H1 (cell line): ENCODE measurements at regions not wholly inside any gene's neighbourhood (a gene's known extent, or its start where the extent isn't known, plus 50 kb on each side); places are given as distances from the start of the nearest gene placed in this dataset.

Experiments
- CTCF ChIA-PET: fragments of 300-600 bp; sonication (Branson Sonifier 250); formaldehyde crosslinking; loops from one replicate; lab custom pipeline; 2021; ENCODE audit not compliant: partially characterized antibody; lab: Charles Lee
- POLR2A ChIA-PET: fragments of 300-600 bp; sonication (Branson Sonifier 250); formaldehyde crosslinking; loops from one replicate; lab custom pipeline; 2021; ENCODE audit warnings: inconsistent platforms; ENCODE audit not compliant: partially characterized antibody; lab: Charles Lee
- DNase-seq, 2 experiments: peaks; one replicate each; pipeline versions ENCODE4 v3.0.0 to v3.0.0-alpha.2; 2010 to 2022; ENCODE audit warnings: low spot score in 2 of 2, low read depth in 1 of 2, mixed read lengths in 1 of 2
- FAIRE-seq: peaks from 2 replicates; lab custom pipeline; 2011; peaks lifted over from hg19 to GRCh38; lab: Jason Lieb, UNC
- H2AFZ ChIP-seq: 2 replicates; pipeline ENCODE4 v1.8.1; 2012; ENCODE audit warnings: low read length, inconsistent platforms
- H2AK5ac ChIP-seq: 2 replicates; pipeline ENCODE4 v1.6.1; 2013; ENCODE audit warnings: low read depth, low read length
- H2BK120ac ChIP-seq: replicated peaks from 2 replicates; pipeline ENCODE3; 2013; ENCODE audit warnings: low read depth, low read length, inconsistent platforms
- H2BK12ac ChIP-seq: 2 replicates; pipeline ENCODE4 v1.6.1; 2013; ENCODE audit warnings: low read depth, low read length
- H2BK15ac ChIP-seq: 2 replicates; pipeline ENCODE4 v1.6.1; 2013; ENCODE audit warnings: low read length
- H2BK20ac ChIP-seq: 2 replicates; pipeline ENCODE4 v1.6.1; 2013; ENCODE audit warnings: low read length
- H2BK5ac ChIP-seq: 2 replicates; pipeline ENCODE4 v1.6.1; 2013; ENCODE audit warnings: low read depth, low read length
- H3K14ac ChIP-seq: 2 replicates; pipeline ENCODE4 v1.6.1; 2013; ENCODE audit warnings: inconsistent platforms; ENCODE audit not compliant: insufficient read length
- H3K18ac ChIP-seq: 2 replicates; pipeline ENCODE4 v1.6.1; 2013; ENCODE audit warnings: low read length; ENCODE audit errors: extremely low read depth
- H3K23ac ChIP-seq: 2 replicates; pipeline ENCODE4 v1.6.1; 2013; ENCODE audit warnings: inconsistent platforms; ENCODE audit not compliant: insufficient read length
- H3K23me2 ChIP-seq: 2 replicates; pipeline ENCODE4 v1.6.1; 2013; ENCODE audit warnings: low read depth, low read length
- H3K27ac ChIP-seq: 2 replicates; pipeline ENCODE4 v1.6.1; 2011; ENCODE audit warnings: low read depth, low read length, inconsistent platforms
- H3K27me3 ChIP-seq, 4 experiments: replicated peaks in 1 of 4; 1 replicate in 1 of 4; 2 replicates in 3 of 4; pipeline versions ENCODE4 v1.6.1 to v1.8.1; 2011 to 2013; ENCODE audit warnings: low read length in 3 of 4, mild to moderate bottlenecking in 3 of 4, inconsistent platforms in 2 of 4, mixed read lengths in 2 of 4, moderate library complexity in 1 of 4; ENCODE audit not compliant: control insufficient read depth in 3 of 4, insufficient read depth in 3 of 4; ENCODE audit errors: extremely low read depth in 1 of 4
- H3K36me3 ChIP-seq, 4 experiments: 2 replicates each; pipeline versions ENCODE4 v1.6.1 to v1.8.1; 2011 to 2013; ENCODE audit warnings: mild to moderate bottlenecking in 4 of 4, low read length in 3 of 4, moderate library complexity in 2 of 4, control low read depth in 1 of 4, inconsistent platforms in 1 of 4; ENCODE audit not compliant: insufficient read depth in 4 of 4, control insufficient read depth in 2 of 4
- H3K4ac ChIP-seq: replicated peaks from 2 replicates; pipeline ENCODE3; 2013; ENCODE audit warnings: low read length, low read depth, mixed read lengths, inconsistent platforms; ENCODE audit not compliant: insufficient read length
- H3K4me1 ChIP-seq, 4 experiments: replicated peaks in 1 of 4; 1 replicate in 1 of 4; 2 replicates in 3 of 4; pipeline versions ENCODE4 v1.6.1 to v1.8.1; 2011 to 2013; ENCODE audit warnings: low read length in 3 of 4, inconsistent platforms in 2 of 4, mixed read lengths in 1 of 4; ENCODE audit not compliant: insufficient read depth in 4 of 4, control insufficient read depth in 3 of 4
- H3K4me2 ChIP-seq, 2 experiments: 2 replicates each; pipeline versions ENCODE4 v1.6.1 to v1.8.1; 2011 to 2013; ENCODE audit warnings: low read depth in 2 of 2, low read length in 2 of 2, control low read depth in 1 of 2, inconsistent platforms in 1 of 2, mild to moderate bottlenecking in 1 of 2; ENCODE audit not compliant: insufficient read depth in 1 of 2
- H3K4me3 ChIP-seq, 4 experiments: fragments of 200-600, 300-600 bp in 1 of 4; sonication (generic), shearing (Covaris generic), sonication (Bioruptor Twin) in 1 of 4; 2 replicates each; pipeline versions ENCODE4 v1.5.1 to v1.8.1; 2011 to 2016; ENCODE audit warnings: low read length in 4 of 4, low read depth in 3 of 4, control low read depth in 2 of 4, inconsistent platforms in 2 of 4, mild to moderate bottlenecking in 2 of 4, mixed read lengths in 1 of 4, moderate library complexity in 1 of 4; ENCODE audit not compliant: insufficient read depth in 2 of 4; ENCODE audit errors: extremely low read depth in 1 of 4
- H3K56ac ChIP-seq: replicated peaks from 2 replicates; pipeline ENCODE3; 2013; ENCODE audit warnings: low read depth, mild to moderate bottlenecking, mixed read lengths, low read length, inconsistent platforms; ENCODE audit not compliant: insufficient read length
- H3K79me1 ChIP-seq: 2 replicates; pipeline ENCODE4 v1.6.1; 2013; ENCODE audit warnings: low read depth, low read length, control low read depth
- H3K79me2 ChIP-seq, 2 experiments: 2 replicates each; pipeline versions ENCODE4 v1.6.1 to v1.8.1; 2012 to 2013; ENCODE audit warnings: low read length in 2 of 2, mild to moderate bottlenecking in 2 of 2, inconsistent platforms in 1 of 2; ENCODE audit not compliant: insufficient read depth in 2 of 2, control insufficient read depth in 1 of 2
- H3K9ac ChIP-seq, 4 experiments: replicated peaks in 1 of 4; 1 replicate in 1 of 4; 2 replicates in 3 of 4; pipeline versions ENCODE4 v1.6.1 to v1.8.1; 2011 to 2013; ENCODE audit warnings: low read depth in 3 of 4, low read length in 3 of 4, control low read depth in 2 of 4, mild to moderate bottlenecking in 2 of 4, moderate library complexity in 2 of 4, inconsistent platforms in 1 of 4; ENCODE audit errors: extremely low read depth in 1 of 4
- H3K9me3 ChIP-seq, 2 experiments: 2 replicates each; pipeline versions ENCODE4 v1.6.1 to v1.8.1; 2012 to 2013; ENCODE audit warnings: mild to moderate bottlenecking in 2 of 2, moderate library complexity in 2 of 2, control low read depth in 1 of 2, inconsistent platforms in 1 of 2, low read depth in 1 of 2, low read length in 1 of 2, mixed read lengths in 1 of 2; ENCODE audit not compliant: insufficient read depth in 2 of 2
- H4K20me1 ChIP-seq, 2 experiments: replicated peaks in 1 of 2; 2 replicates each; pipeline versions ENCODE3 to v1.8.1; 2011 to 2013; ENCODE audit warnings: inconsistent platforms in 2 of 2, low read length in 2 of 2, mild to moderate bottlenecking in 1 of 2; ENCODE audit not compliant: insufficient read depth in 2 of 2, control insufficient read depth in 1 of 2
- H4K5ac ChIP-seq: 2 replicates; pipeline ENCODE4 v1.6.1; 2013; ENCODE audit warnings: low read length, low read depth, mixed read lengths, inconsistent platforms; ENCODE audit not compliant: insufficient read length
- H4K8ac ChIP-seq: 2 replicates; pipeline ENCODE4 v1.8.0; 2013; ENCODE audit warnings: mild to moderate bottlenecking, moderate library complexity, low read length, inconsistent platforms; ENCODE audit not compliant: insufficient read depth; ENCODE audit errors: extremely low read depth
- H4K91ac ChIP-seq: replicated peaks from 2 replicates; pipeline ENCODE3; 2013; ENCODE audit warnings: low read length, mixed read lengths, inconsistent platforms; ENCODE audit not compliant: insufficient read length
- BCL11A ChIP-seq, 2 experiments: IDR thresholded peaks; one replicate each; pipeline ENCODE4 v1.6.1; 2011; ENCODE audit warnings: low read depth in 2 of 2, low read length in 2 of 2, mild to moderate bottlenecking in 2 of 2
- TEAD4 ChIP-seq: IDR thresholded peaks from 2 replicates; pipeline ENCODE4 v1.6.1; 2012; ENCODE audit warnings: low read depth, low read length, inconsistent platforms, mixed read lengths
- WGBS, 2 experiments: shearing (Covaris generic) in 1 of 2; methylation state at CpG; one replicate each; pipeline versions ENCODE4 v1.1.6 to v1.1.7; 2013 to 2015; ENCODE audit warnings: low lambda C conversion rate in 2 of 2, mixed read lengths in 2 of 2, inconsistent platforms in 1 of 2, low coverage in 1 of 2, missing lambda C conversion rate in 1 of 2; ENCODE audit not compliant: insufficient replicate concordance in 2 of 2, insufficient coverage in 1 of 2, insufficient read length in 1 of 2; ENCODE audit errors: extremely low coverage in 1 of 2, missing lambda C conversion rate in 1 of 2; 5-methylcytosine and 5-hydroxymethylcytosine counted together

- H3K23ac ChIP-seq: no peak overlapping the region
- no peak overlapping the region for H2AFZ ChIP-seq
- H3K56ac ChIP-seq: no peak overlapping the region
- H3K36me3 ChIP-seq: no peaks in the 10 kb centered on the region
- no peak overlapping the region for H3K4me2 ChIP-seq
- H2BK12ac ChIP-seq: no peak overlapping the region
- no peaks in the 10 kb centered on the region for H3K9me3 ChIP-seq
- no peaks in the 10 kb centered on the region for H3K79me1 ChIP-seq
- TF ChIP-seq TEAD4 (0 out of 2 replicates have a peak, but pooled peaks have one; percentile 5), BCL11A (IDR thresholded peaks at IDR 0.05; ENCODE audit: low read depth in 2 of 2, low read length in 2 of 2) (no peak)
- H3K27me3 ChIP-seq: peaks cover 0 to 1% (median 0%) of the 10 kb centered on the region in 4 experiments; a peak in 1 of 7 replicates
- H3K27ac ChIP-seq: no peak overlapping the region
- no peak for FAIRE-seq
- no peaks in the 10 kb centered on the region for H4K20me1 ChIP-seq
- H2BK20ac ChIP-seq: no peak overlapping the region
- no peak overlapping the region for H2BK5ac ChIP-seq
- H2BK15ac ChIP-seq: no peak overlapping the region
- no peak overlapping the region for H3K4me3 ChIP-seq
- H3K9ac ChIP-seq: no peak overlapping the region
- H3K4me1 ChIP-seq: peaks cover 0 to 7% (median 0%) of the 10 kb centered on the region in 4 experiments; a peak in 1 of 7 replicates
- 50% methylated on average over 7 of the region's 7 CpGs; no CpG with 5 or more reads in 1 of the 2 experiments for WGBS, 2 experiments
- H4K5ac ChIP-seq: no peak overlapping the region
- H3K23me2 ChIP-seq: no peaks in the 10 kb centered on the region
- no peaks in the 10 kb centered on the region for H3K79me2 ChIP-seq
- CTCF ChIA-PET: interaction anchor here (1.7 kb wide), 1 partner anchor 11 kb away, joined by 5 read pairs; no protein-coding TSS in a partner anchor
- no peak for DNase-seq
- H4K8ac ChIP-seq: no peak overlapping the region
- no peak overlapping the region for H2AK5ac ChIP-seq
- H3K14ac ChIP-seq: no peak overlapping the region
- POLR2A ChIA-PET: interaction anchor here (0.6 kb wide), 1 partner anchor 759 kb away, joined by 3 read pairs; no protein-coding TSS in a partner anchor
- H3K4ac ChIP-seq: no peak overlapping the region
- H2BK120ac ChIP-seq: no peak overlapping the region
- H3K18ac ChIP-seq: no peak overlapping the region
- no peak overlapping the region for H4K91ac ChIP-seq
These were observed 911.6 kb downstream of the TFAP2A start for GRCh38 chr6:9503111-9503761.
